MV-4-11 (cell line): ENCODE measurements at regions not wholly inside any gene's neighbourhood (a gene's known extent, or its start where the extent isn't known, plus 50 kb on each side); places are given as distances from the start of the nearest gene placed in this dataset.
"Not testable (repeated sequence)": the region's sequence is repeated elsewhere in the genome, so short reads cannot be mapped to it uniquely, and the experiment has no call there.

Experiments used
- DNase-seq: peaks from one replicate; lab custom pipeline; 2025; lab: John Stamatoyannopoulos, UW

DNA sequence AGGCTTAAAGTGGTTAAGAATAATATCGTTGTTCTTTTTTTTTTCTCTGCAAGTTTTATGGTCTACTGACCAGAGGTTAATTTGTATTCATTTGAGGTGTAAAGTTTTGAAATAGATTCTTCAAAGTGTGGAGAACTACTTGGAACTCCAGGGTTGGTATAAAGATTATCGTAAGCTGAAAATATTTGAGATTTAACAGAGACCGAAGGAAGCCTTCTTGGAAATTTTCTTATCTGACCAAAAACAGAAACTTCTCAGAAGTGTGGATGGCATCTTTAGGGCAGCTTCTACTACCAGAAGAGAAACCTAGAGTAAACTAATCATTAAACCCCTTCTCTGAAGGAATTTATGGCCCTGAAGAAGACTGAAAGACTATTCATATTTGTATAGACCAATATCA, 206.8 kb upstream of the MON1B start:
- no peak for DNase-seq

DNA sequence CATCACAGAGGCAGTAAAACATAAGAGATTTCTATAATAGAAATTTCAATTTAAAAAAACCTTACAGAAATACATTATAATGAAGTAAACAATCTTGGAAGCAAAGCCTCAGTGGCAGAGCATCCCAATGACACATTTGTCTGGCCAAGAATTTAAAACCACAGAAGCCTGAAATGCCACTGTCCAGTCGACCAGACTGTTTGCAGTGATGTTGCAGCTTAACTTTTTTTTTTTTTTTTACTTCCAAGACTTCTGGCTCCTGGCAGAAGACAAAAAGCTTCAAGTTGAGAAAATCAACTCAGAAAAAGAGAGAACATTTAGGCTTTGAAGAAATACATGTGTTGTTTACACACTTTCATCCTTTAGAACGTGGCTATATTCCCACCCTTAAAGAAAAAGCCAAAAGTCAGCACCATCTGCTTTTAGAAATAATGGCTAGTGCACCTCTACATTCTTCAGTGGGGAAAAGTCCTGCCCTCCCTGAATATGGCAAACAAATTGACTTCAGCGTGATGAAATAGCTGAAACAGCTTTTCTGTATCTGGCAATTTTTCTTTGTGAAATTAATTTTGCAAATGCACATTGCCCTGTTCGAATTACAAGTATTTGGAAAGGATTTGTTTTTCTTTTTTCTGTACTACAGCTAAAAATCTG, 205.5 kb upstream of the MON1B start:
- DNase-seq: no peak

DNA sequence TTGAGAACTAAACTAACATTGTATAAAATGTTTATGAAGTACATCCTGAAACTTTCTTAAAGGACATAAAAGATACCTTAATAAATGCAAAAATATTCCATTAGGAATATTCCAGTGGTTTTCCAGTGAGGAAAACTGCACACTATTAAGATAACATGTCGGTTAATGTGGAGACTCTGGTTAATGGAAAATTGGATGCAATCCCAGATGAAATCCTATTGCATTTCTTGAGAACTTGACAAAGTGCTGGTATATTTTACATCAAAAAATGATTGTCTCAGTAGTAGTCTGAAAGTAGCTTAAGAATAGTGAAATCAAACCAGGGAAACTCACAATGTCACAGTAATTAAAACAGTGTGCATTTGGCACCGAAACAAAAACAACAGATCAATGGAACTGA, 202.5 kb upstream of the MON1B start:
- no peak for DNase-seq

DNA sequence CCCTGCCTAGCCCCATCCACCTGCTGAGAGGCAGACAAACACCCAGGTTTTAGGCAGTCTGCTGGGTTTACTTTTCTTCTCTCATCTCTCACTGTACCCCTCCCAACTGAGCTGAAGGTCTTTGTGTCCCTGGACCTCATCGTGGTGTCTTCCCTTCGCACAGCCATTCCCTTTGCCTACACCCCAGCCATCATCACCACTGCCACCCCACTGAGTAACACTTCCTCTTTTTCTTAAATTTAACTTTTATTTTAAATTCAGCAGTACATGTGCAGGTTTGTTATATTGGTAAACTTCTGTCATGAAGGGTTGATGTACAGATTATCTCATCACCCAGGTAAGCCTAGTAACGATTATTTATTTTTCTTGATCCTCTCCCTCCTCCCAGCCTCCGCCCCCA, 188.3 kb upstream of the MON1B start:
- peak; percentile 6 for DNase-seq

DNA sequence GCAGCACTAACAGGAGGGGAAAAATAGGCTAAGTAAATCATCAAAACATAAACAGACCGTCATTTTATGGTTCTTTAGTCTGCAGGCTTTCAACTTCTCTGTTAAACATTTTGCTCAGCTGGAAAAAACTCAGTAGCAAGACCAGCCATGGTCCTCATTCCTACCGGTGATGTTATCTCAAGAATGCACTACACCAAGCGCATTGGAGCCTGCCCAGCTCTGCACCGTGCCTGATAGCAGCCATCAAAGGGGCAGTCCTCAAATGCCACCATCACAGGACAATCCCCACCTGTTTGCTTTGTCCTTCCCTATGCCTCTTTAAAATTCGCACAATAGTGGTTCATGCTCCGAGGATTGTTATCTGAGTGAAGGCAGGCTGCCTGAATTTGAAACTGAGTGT, 181.5 kb upstream of the MON1B start:
- no peak for DNase-seq

DNA sequence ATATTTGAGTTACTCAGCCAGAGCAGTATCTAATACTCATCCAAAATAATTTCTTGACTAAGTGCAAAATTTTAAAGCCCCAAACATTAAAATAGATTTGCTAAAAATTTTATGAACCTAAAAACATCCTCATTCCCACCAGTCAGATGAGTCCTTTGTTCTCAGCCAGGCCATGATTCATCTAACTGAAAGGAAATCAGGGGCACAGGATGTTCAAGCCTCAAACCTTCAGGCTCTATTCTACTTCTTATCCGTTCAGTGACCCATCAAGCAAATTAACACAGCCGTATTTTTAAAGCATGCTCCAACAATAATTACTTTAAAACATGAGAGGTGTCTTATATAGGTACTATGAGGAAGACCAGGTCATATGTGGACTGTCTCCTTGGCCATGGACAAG, 176.5 kb upstream of the MON1B start:
- no peak for DNase-seq

DNA sequence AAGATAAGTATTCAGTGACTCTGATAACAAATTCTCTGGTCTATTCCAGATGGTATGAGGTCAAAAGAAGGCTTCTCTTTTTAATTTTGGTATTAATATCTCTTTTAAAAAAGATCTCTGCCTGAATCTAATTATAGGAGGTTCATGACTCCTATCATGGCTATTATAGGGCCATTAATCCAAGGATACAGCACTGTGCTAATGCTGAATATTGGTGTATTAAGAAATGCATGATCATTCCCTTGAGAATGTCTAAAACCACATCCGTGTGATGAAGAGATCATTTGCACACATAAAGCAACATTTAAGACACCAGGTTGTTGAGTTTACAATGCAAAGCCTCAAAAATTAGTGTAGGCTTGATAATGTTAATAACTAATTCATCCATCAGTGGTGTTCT, 160.4 kb upstream of the MON1B start:
- DNase-seq: no peak

DNA sequence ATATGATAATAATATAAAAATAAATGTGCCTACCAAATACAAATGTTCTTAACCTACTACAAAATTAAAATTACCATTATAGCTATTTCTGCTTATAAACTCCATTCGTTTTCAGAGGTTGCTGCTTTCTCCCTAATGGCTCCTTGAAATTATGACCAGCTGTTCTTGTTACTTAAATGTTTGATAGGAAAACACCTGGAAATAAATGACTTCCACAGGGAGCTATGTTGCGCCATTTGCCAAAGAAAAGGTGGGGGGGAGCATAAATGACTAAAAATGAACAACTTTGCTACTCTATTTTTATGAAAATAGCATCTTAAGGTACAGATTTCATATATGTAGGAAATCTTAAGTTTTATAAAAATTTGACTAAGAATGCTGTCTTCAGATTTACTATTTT, 157.5 kb upstream of the MON1B start:
- no peak for DNase-seq

DNA sequence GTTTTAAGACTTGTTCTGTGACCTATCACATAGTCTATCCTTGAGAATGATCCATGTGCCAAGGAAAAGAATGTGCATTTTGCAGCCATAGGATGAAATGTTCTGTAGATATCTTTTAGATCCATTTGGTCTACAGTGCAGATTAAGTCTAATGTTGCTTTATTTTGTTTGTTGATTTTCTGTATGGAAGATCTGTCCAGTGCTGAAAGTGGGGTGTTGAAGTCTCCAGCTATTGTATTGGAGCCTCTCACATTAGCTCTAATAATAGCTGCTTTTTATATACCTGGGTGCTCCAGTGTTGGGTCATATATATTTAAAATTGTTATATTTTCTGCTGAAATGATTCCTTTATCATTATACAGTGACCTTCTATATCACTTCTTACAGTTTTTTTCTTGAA, 155.6 kb upstream of the MON1B start:
- no peak for DNase-seq

DNA sequence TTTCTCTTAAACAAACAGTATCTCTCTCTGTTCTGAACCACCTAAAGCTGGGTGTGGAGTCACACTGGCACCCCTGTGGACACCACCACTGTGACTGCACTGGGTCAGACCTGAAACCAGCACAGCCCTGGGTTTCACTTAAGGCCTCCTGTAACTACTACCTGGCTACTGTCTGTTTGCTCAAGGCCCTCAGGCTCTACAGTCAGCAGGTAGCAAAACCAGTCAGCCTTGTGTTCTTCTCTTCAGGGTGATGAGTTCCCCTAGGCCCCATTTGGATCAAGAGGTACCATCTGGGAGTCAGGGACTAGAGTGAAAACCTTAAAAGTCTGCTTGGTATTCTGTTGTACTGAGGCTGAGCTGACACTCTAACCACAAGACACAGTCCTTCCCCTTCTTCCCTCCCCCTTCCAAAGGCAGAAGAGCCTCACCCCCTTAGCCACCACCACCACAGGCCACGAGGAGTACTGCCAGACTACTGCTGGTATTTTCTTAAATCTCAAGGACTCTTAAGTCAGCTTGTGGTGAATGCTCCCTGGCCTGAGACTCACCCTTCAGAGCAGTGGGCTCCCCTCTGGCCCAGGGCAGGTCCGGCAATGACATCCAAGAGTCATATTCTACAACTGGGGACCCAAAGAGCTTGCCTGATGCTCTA, 153.2 kb upstream of the MON1B start:
- no peak for DNase-seq

DNA sequence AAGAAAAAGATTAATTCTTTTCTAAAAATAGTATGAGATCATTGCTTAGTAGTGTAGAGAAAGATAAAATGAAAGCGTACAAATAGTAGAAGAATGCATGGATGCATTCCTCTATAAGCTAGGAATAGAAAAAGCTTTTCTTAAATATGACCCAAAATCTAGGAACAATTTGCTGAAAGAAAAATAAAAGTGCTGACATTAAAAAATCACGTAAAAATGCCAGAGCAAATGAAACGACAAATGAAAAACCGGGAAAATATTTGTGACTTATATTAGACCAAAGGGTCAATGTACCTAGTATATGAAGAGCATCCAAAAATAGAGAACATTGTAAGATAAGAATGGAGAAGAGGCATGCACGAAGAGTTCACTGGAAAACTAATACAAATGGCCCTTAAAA, 149.5 kb upstream of the MON1B start:
- DNase-seq: no peak

DNA sequence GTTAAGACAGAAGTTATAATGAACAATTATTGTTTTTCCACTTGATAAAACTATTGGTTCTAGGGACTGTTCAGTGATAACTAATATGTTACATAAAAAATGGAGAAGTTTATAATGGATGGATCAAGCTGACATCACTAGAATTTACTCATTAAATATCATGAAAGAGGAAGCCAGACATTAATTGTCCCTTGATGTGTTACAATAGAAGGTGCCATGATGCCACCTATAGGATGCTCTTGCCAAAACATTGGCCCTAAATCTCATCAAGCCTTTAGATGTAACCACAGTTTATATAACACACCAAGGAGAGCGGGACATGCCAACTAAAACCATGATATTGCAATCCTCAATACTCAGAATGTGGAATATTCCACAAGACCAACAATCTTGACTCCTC, 147.9 kb upstream of the MON1B start:
- no peak for DNase-seq

DNA sequence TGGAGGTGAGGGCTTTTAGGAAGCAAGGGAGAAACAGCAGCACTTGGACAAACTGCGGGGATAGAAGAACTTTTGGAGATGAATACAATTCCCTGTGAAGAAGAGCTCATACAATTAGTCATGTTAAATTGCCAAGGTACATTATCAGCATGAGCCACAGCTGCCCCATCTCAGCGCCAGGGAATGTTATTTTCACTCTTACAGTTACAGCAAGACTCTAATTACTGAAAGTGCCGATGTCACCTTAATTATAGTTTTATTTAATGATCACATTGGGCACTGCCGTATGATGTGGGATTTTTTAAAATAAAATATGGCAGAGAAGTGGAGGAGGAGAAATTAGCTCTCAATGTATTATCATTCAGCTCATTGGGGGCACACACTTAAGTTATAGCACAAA, 144.8 kb upstream of the MON1B start:
- DNase-seq: no peak

DNA sequence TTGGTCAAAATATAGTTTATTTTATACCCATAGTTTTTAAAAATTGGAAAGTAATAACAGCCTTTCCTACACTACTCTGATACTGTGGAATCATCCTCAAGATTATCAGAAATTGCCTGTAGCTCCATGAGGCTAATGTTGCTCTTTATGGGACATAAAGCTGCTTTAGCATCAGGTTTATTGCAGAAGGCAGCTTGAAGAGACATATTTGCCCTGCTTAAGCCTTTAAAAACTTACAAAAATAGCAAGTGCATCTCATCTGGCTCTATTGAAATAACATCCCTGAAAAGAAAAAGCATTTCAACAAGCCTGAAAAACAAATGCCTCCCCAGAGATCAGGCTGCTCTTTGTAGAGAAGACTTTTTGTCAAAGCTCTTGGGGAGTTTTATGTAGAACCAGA, 142.9 kb upstream of the MON1B start:
- no peak for DNase-seq

DNA sequence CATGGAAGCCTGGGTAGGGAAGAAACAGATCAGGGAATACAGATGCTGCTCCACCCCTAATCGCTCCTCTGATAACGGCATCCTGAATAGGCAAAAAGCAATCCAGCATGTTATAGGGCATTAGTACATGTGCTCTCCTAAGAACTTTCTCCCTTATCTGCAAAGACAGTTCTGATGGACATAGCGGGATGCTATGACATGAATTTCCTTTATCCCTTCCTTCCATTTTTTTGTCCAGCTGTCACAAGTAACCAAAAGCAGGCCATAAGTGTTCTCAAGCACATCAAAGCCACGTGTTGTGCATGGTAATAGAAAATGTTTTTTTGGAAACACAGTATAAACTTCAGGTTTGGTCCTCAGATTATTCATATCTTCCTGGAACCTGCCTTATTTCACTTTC, 141.4 kb upstream of the MON1B start:
- no peak for DNase-seq

DNA sequence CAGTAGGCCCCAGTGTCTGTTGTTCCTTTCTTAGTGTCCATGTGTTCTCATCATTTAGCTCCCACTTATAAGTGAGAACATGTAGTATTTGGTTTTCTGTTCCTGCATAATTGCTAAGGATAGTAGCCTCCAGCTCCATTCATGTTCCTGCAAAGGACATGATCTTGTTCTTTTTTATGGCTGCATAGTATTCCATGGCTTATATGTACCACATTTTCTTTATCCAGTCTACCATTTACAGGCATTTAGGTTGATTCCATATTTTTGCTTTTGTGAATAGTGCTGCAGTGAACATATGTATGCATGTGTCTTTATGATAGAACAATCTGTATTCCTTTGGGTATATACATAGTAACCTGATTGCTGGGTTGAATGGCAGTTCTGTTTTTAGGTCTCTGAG, 134.4 kb upstream of the MON1B start:
- not testable (repeated sequence) for DNase-seq

DNA sequence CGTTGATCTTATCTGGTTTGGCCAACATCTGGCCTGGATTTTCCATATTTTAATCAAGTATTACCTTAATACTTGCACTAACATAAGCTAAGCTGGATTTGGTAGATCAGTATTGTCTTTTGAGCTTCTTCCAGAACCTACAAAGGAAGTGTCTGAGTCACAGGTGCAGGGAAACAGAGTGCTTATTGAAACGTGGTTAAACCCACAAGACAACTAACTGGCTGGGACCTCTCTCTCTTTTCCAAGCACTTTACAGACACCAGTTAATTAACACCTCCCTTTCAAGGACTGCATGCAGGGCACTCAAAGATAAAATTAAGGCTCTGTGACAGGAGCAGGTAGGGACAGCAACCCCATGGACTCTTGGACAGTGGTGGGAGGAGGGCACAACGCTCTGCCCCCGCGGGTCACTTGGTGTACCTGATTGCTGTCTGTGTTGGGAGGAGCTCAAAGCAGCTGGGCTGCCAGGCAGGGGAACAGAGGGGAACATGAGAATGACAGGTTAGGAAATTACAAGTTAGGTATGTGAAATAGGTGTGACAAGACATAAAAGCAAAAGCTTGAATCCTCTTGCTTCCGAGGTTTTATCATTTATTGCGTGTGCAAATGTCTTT, 133.7 kb upstream of the MON1B start:
- no peak for DNase-seq

DNA sequence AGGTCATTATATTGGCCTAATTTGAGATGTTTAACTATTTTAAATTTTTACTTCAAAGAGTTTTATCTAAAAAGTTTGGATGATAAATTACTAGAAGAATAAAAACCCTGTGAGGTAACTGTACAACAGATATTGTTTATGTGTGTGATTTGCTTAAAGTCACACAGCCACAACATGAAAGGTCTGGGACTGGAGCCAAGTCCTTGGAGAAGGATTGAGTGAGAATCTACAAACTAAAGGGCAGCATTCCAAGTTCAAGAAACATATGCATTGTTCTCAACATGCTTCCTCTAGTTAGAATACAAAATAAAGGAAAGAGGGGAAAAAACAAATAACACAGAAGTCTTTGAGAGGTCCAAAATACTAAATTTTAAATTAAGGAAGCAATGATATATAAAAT, 131.5 kb upstream of the MON1B start:
- no peak for DNase-seq

DNA sequence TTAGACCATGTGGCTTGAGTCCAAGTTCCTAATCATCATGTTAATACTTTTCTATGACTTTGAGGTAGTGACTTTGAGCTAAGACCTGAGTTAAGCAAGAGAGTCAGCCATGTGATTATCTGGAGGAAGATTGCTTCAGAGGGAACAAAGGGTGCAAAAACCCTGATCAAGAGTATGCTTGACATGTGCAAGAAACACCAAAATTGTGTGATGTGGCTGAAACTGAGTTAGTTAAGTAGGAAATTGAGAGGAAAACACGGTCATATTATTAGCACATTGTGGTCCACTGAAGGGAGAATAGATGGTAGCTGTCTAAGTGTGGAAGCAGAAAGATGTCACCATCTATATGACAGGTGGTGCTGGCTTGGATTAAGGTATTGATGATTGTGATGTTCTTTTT, 130.4 kb upstream of the MON1B start:
- no peak for DNase-seq

DNA sequence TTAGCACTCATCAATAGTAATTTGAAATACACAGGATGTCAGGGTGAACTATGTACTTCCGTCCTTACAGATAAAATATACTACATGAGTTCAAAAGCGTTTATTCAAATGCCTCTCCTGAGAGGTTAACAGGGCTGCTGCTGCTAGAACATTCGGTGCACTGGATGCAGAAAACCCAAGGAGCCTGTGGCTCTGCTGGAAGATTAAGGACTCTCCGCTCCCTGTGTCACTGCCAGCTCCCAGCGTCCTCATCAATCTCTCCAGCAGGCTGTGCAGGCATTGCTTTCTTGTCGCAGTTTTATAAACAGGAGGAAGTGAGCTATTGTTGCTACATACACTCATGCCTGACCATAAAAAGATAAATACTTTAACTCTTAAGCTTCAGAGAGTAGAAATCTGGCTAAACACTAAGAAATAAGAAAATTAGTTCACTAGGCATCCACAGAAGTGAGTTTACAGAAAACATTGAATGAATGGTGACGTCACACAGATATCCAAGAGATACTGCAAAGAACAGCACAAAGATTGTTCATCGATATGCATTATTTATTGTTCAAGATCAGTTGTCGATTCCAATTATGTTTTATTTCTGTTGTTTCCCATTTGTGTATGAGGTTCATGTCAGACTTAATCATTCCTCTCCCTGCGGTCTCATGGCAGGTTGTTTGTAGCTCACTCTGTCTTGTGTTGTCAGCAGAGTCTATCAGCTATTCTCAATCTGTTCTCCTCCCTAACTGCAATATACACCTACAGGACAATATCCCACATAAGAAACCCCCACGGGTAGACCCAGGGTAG, 127.9 kb upstream of the MON1B start:
- DNase-seq: no peak

DNA sequence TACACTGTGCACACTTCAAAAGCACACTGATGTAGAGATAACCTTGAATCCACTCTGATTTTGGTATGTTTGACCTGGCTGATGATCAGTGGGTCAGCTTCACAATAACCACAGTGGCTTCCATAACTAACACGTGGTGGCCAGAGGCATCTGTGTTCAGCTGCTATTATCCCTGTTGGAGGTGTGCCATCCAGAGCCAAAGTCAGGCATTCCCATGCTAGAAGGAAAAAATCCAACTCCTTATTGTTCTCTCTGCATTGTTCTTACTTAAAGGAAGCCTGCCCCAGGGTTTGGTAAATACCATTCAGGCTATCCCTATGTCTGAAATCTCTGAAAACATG, 127.3 kb upstream of the MON1B start:
- no peak for DNase-seq

DNA sequence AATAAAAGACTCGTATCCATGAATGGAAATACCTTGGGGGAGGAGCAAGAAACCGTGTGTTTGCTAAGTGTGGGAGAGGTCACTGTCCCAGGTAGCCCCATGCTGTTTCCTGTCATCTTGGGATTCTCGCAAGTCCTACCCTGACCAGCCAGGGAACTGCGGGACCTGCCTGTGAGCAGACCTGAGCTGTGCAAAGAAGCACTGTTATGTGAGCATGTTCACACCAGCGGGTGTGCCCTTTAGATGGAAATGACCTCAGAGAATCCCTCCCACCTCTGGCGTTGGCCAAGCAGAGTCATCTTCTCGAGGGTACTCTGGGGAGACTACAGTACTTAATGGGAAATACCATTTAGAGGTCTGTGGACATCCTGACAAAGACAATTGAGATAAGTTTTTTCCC, 127.0 kb upstream of the MON1B start:
- DNase-seq: no peak

DNA sequence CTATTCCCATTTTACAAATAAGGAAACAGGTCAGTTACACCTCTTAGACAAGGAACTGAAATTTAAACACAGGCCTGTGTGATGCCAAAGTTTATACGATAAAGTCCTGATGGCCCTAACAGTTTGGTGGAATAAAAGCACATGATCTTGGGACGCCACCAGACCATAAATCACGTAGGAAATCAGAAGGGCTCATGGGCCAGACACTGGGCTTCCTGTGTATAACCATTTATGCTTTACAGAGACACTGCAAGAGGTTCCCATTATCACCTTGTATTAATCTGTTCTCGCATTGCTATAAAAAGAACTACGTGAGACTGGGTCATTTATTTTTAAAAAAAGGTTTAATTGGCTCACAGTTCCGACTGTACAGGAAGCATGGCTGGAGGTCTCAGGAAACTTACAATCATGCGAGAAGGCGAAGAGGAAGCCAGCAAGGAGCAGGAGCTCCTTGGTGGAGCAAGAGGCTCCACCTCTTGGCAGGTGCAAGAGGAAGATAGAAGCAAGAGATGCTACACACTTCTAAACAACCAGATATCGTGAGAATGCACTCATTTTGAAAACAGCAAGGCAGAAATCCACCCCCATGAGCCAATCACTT, 124.0 kb upstream of the MON1B start:
- no peak for DNase-seq
